Sigmoid colon (tissue), 6 donors: ENCODE measurements at regions not wholly inside any gene's neighbourhood (a gene's known extent, or its start where the extent isn't known, plus 50 kb on each side); places are given as distances from the start of the nearest gene placed in this dataset.

Source experiments
- DNase-seq: peaks from one replicate; pipeline ENCODE4 v3.0.0-alpha.2; 2019
- H3K27ac ChIP-seq, 4 donors: fragments of 200-600 bp; sonication (generic); one replicate each; pipeline ENCODE4 v1.5.1; 2016 to 2019; ENCODE audit warnings: mild to moderate bottlenecking in 1 of 4
- H3K27me3 ChIP-seq, 3 donors: fragments of 200-600 bp; sonication (generic); one replicate each; pipeline ENCODE4 v1.5.1; 2019; ENCODE audit warnings: mild to moderate bottlenecking in 1 of 3
- H3K36me3 ChIP-seq, 4 donors: fragments of 200-600 bp; sonication (generic); one replicate each; pipeline ENCODE4 v1.5.1; 2016 to 2019
- H3K4me1 ChIP-seq, 4 donors: fragments of 200-600 bp; sonication (generic); one replicate each; pipeline ENCODE4 v1.5.1; 2017 to 2019
- H3K4me3 ChIP-seq, 4 donors: fragments of 200-600 bp; sonication (generic); one replicate each; pipeline ENCODE4 v1.5.1; 2017 to 2019; ENCODE audit warnings: mild to moderate bottlenecking in 2 of 4, moderate library complexity in 1 of 4
- H3K9me3 ChIP-seq, 4 donors: fragments of 200-600 bp in 3 of 4; sonication (generic) in 3 of 4; one replicate each; pipeline versions ENCODE4 v1.5.1 to v1.6.1; 2013 to 2019
- EP300 ChIP-seq, 4 donors: sonication (generic); formaldehyde crosslinking; IDR thresholded peaks; one replicate each; pipeline ENCODE4 v1.6.1; 2017; ENCODE audit warnings: antibody characterized with exemption in 4 of 4
- POLR2A ChIP-seq, 2 donors: fragments of 450-650 bp; IDR thresholded peaks; one replicate each; pipeline ENCODE4 v1.6.1; 2016; ENCODE audit warnings: antibody characterized with exemption in 2 of 2, mild to moderate bottlenecking in 2 of 2, moderate library complexity in 2 of 2
- POLR2AphosphoS5 ChIP-seq, 4 donors: sonication (generic); formaldehyde crosslinking; IDR thresholded peaks; one replicate each; pipeline ENCODE4 v1.6.1; 2017; ENCODE audit warnings: antibody characterized with exemption in 4 of 4
- WGBS, 2 donors: extraction: QIAGEN DNeasy Blood & Tissue Kit; methylation state at CpG; one replicate each; pipeline ENCODE4 v1.1.7; 2013; 5-methylcytosine and 5-hydroxymethylcytosine counted together
- intact Hi-C: fragments of 100-400 bp; cut with DNase I; formaldehyde crosslinking; loops from one replicate; pipeline ENCODE4 v1.15.1; 2023
- TF ChIP-seq, protein P1 (sequence below), 4 experiments: fragments of 450-650 bp in 3 of 4; fragments of 200-600 bp in 1 of 4; IDR thresholded peaks; one replicate each; pipeline ENCODE4 v1.5.1; 2016 to 2019; ENCODE audit warnings: antibody characterized with exemption in 4 of 4, mild to moderate bottlenecking in 3 of 4, moderate library complexity in 2 of 4
- donor health status: healthy with polysubstance abuse.
- donor health status: healthy.

GRCh38 chr16:52963212-52963854 lies 89.4 kb downstream of the CHD9NB start:
- intact Hi-C loops = no loop called here
- Histone ChIP-seq H3K4me1 (no peaks in the 10 kb centered on the region), H3K27ac (no peak overlapping the region), H3K9me3 (no peaks in the 10 kb centered on the region), H3K4me3 (no peak overlapping the region), H3K36me3 (no peaks in the 10 kb centered on the region), H3K27me3 (no peaks in the 10 kb centered on the region)
- DNase-seq = no peak
- 77 to 88% methylated on average over 3 of the region's 3 CpGs for WGBS, 2 donors
- TF ChIP-seq, protein P1, sequence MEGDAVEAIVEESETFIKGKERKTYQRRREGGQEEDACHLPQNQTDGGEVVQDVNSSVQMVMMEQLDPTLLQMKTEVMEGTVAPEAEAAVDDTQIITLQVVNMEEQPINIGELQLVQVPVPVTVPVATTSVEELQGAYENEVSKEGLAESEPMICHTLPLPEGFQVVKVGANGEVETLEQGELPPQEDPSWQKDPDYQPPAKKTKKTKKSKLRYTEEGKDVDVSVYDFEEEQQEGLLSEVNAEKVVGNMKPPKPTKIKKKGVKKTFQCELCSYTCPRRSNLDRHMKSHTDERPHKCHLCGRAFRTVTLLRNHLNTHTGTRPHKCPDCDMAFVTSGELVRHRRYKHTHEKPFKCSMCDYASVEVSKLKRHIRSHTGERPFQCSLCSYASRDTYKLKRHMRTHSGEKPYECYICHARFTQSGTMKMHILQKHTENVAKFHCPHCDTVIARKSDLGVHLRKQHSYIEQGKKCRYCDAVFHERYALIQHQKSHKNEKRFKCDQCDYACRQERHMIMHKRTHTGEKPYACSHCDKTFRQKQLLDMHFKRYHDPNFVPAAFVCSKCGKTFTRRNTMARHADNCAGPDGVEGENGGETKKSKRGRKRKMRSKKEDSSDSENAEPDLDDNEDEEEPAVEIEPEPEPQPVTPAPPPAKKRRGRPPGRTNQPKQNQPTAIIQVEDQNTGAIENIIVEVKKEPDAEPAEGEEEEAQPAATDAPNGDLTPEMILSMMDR (IDR thresholded peaks at IDR 0.05) = no peak
- TF ChIP-seq POLR2AphosphoS5 (IDR thresholded peaks at IDR 0.05) (no peak), POLR2A (IDR thresholded peaks at IDR 0.05) (no peak), EP300 (IDR thresholded peaks at IDR 0.05) (no peak)

GRCh38 chr16:52958951-52959350 lies 93.7 kb downstream of the CHD9NB start:
- WGBS, 2 donors = 93 to 100% methylated on average over 1 of the region's 1 CpG
- Histone ChIP-seq H3K27ac (no peak overlapping the region), H3K9me3 (no peaks in the 10 kb centered on the region), H3K4me3 (no peak overlapping the region), H3K4me1 (no peaks in the 10 kb centered on the region), H3K27me3 (no peaks in the 10 kb centered on the region), H3K36me3 (no peaks in the 10 kb centered on the region)
- intact Hi-C loops = no loop called here
- TF ChIP-seq POLR2AphosphoS5 (IDR thresholded peaks at IDR 0.05) = no peak
- TF ChIP-seq POLR2A (IDR thresholded peaks at IDR 0.05) = no peak
- TF ChIP-seq EP300 (IDR thresholded peaks at IDR 0.05) = no peak
- TF ChIP-seq, protein P1 (IDR thresholded peaks at IDR 0.05) = no peak
- no peak for DNase-seq

GRCh38 chr16:52957199-52957598 lies 95.5 kb downstream of the CHD9NB start:
- H3K4me3 ChIP-seq = no peak overlapping the region
- H3K27me3 ChIP-seq = no peaks in the 10 kb centered on the region
- no peaks in the 10 kb centered on the region for H3K4me1 ChIP-seq
- no peaks in the 10 kb centered on the region for H3K9me3 ChIP-seq
- WGBS, 2 donors = 68 to 86% methylated on average over 3 of the region's 3 CpGs
- TF ChIP-seq POLR2A (IDR thresholded peaks at IDR 0.05) = no peak
- no peak for TF ChIP-seq EP300 (IDR thresholded peaks at IDR 0.05)
- TF ChIP-seq POLR2AphosphoS5 (IDR thresholded peaks at IDR 0.05) = no peak
- TF ChIP-seq, protein P1 (IDR thresholded peaks at IDR 0.05) = no peak
- DNase-seq = no peak
- H3K27ac ChIP-seq = no peak overlapping the region
- intact Hi-C loops = no loop called here
- H3K36me3 ChIP-seq = no peaks in the 10 kb centered on the region

- WGBS, 2 donors = 94 to 95% methylated on average over 1 of the region's 1 CpG
These were observed 96.7 kb downstream of the CHD9NB start for GRCh38 chr16:52956044-52956443.

More at GRCh38 chr16:52956044-52956443, 96.7 kb downstream of the CHD9NB start:
- H3K9me3 ChIP-seq = no peaks in the 10 kb centered on the region
- no peak for DNase-seq
- H3K27ac ChIP-seq = no peak overlapping the region
- intact Hi-C loops = no loop called here
- H3K36me3 ChIP-seq = no peaks in the 10 kb centered on the region
- H3K4me3 ChIP-seq = no peak overlapping the region
- TF ChIP-seq EP300 (IDR thresholded peaks at IDR 0.05) = no peak
- TF ChIP-seq POLR2AphosphoS5 (IDR thresholded peaks at IDR 0.05) = no peak
- TF ChIP-seq, protein P1 (IDR thresholded peaks at IDR 0.05) = no peak
- TF ChIP-seq POLR2A (IDR thresholded peaks at IDR 0.05) = no peak
- no peaks in the 10 kb centered on the region for H3K27me3 ChIP-seq
- H3K4me1 ChIP-seq = no peaks in the 10 kb centered on the region
